ENCODE measurements at regions not wholly inside any gene's neighbourhood (a gene's known extent, or its start where the extent isn't known, plus 50 kb on each side); places are given as distances from the start of the nearest gene placed in this dataset.
"Not testable (repeated sequence)": the region's sequence is repeated elsewhere in the genome, so short reads cannot be mapped to it uniquely, and the experiment has no call there.

- TF ChIP-seq CTCF, EZH2phosphoT487 (IDR thresholded peaks at IDR 0.05): not testable (repeated sequence)
Measured at GRCh38 chr12:62010973-62011372, 249.2 kb upstream of the USP15 start.
